ENCODE measurements at regions not wholly inside any gene's neighbourhood (a gene's known extent, or its start where the extent isn't known, plus 50 kb on each side); places are given as distances from the start of the nearest gene placed in this dataset.
A peak's percentile ranks its signal among the peaks of the same experiment; 100 is the strongest.

DNA sequence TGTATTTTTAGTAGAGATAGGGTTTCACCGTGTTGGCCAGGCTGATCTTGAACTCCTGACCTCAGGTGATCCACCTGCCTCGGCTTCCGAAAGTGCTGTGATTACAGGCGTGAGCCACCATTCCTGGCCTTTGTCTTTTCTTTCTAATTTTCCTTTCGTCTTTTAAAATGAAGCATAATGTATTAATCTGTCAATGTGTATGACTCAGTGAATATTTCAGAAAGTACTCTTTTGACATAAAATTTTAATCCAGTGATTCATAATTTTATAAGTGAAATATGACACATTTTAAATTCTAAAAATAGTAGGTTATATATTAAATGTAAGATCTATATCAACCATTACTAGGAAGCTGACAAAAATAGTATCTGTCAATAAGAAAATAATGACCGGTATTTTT, 1059.0 kb upstream of the PRMT6 start:
- no peaks in the 10 kb centered on the region for H3K36me3 Mint-ChIP-seq (ENCODE audit: low read depth)
- no peaks in the 10 kb centered on the region for H3K27me3 Mint-ChIP-seq (ENCODE audit: low read depth, poor library complexity)
- H3K27ac Mint-ChIP-seq = no peak overlapping the region
- no peaks in the 10 kb centered on the region for H3K4me1 Mint-ChIP-seq
- TF ChIP-seq, protein P1, sequence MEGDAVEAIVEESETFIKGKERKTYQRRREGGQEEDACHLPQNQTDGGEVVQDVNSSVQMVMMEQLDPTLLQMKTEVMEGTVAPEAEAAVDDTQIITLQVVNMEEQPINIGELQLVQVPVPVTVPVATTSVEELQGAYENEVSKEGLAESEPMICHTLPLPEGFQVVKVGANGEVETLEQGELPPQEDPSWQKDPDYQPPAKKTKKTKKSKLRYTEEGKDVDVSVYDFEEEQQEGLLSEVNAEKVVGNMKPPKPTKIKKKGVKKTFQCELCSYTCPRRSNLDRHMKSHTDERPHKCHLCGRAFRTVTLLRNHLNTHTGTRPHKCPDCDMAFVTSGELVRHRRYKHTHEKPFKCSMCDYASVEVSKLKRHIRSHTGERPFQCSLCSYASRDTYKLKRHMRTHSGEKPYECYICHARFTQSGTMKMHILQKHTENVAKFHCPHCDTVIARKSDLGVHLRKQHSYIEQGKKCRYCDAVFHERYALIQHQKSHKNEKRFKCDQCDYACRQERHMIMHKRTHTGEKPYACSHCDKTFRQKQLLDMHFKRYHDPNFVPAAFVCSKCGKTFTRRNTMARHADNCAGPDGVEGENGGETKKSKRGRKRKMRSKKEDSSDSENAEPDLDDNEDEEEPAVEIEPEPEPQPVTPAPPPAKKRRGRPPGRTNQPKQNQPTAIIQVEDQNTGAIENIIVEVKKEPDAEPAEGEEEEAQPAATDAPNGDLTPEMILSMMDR (IDR thresholded peaks at IDR 0.05) = no peak
- no peak overlapping the region for H3K4me3 Mint-ChIP-seq
- no peak for DNase-seq
- H3K9me3 Mint-ChIP-seq = no peaks in the 10 kb centered on the region

DNA sequence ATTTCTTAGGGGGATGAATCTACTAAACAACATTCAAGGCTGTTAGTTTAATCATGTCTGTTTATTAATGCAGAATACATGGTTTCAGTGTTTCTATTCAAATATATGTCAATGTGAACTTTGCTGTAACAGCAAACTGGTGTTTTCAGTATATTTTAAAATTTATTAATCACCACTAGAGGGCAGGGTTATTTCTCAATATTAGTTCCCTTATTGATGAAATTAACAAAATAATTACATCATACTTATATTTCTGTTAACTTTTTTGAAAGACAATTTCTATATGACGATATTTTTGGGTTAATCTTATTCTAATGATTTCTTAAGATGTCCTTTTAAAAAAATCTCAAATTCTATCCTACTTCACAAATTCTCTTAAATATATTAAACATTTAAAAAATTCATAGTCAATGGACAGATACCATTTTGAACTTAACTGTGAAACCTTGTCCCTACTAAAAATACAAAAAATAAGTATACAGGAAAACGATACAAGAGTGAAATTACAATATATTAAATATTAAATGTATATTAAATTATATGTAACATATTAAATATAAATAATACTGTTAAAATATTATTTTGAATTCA, 1034.1 kb upstream of the PRMT6 start:
- H3K4me1 Mint-ChIP-seq = no peaks in the 10 kb centered on the region
- H3K36me3 Mint-ChIP-seq (ENCODE audit: low read depth) = no peaks in the 10 kb centered on the region
- no peak for DNase-seq
- TF ChIP-seq, protein P1 (IDR thresholded peaks at IDR 0.05) = peak; percentile 58
- no peak overlapping the region for H3K4me3 Mint-ChIP-seq
- H3K27ac Mint-ChIP-seq = no peak overlapping the region
- no peaks in the 10 kb centered on the region for H3K9me3 Mint-ChIP-seq
- no peaks in the 10 kb centered on the region for H3K27me3 Mint-ChIP-seq (ENCODE audit: low read depth, poor library complexity)

DNA sequence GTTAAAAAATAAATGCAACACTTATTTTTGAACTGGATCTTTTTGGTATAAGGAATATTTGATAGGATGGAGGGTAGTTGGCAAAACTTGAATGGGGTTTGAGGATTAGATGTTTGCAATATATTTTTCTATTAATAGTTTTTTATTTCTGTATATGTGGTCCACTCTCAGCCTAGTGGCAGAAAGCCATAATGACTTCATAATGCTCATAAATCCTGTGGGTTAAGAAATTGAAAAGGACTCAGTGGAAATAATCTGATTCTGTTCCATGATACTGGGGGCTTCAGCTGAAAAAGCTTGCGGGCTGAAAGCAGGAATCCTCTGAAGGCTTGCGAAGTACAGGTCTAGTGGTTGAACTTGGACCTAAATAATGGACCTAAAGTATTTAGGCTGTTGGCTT, 1028.6 kb upstream of the PRMT6 start:
- Mint-ChIP-seq H3K4me3 (no peak overlapping the region), H3K36me3 (ENCODE audit: low read depth) (no peaks in the 10 kb centered on the region), H3K27ac (no peak overlapping the region), H3K4me1 (no peaks in the 10 kb centered on the region), H3K9me3 (no peaks in the 10 kb centered on the region), H3K27me3 (ENCODE audit: low read depth, poor library complexity) (no peaks in the 10 kb centered on the region)
- TF ChIP-seq, protein P1 (IDR thresholded peaks at IDR 0.05) = no peak
- DNase-seq = no peak

DNA sequence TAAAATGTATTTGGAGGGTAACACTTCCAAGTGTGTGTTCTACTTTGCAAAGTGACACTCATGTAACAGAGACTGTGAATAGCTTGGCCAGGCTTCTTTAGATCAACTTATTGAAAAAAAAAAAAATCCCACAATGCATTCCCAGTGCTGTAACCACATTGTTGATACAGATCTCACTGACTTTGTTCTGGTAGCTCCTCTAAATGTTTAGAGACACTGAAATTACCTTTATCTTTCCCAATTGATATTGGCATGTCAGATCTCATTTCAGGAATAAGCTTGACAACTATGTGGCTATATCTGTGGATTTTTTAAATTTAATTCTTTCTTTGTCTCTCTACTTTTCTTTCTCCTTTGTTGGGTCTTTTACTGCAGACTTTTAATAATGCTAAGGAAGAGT, 1018.9 kb upstream of the PRMT6 start:
- TF ChIP-seq, protein P1 (IDR thresholded peaks at IDR 0.05) = no peak
- H3K4me1 Mint-ChIP-seq = no peaks in the 10 kb centered on the region
- no peaks in the 10 kb centered on the region for H3K36me3 Mint-ChIP-seq (ENCODE audit: low read depth)
- H3K27ac Mint-ChIP-seq = no peak overlapping the region
- H3K9me3 Mint-ChIP-seq = peaks cover 14% of the 10 kb centered on the region
- no peak for DNase-seq
- H3K4me3 Mint-ChIP-seq = no peak overlapping the region
- H3K27me3 Mint-ChIP-seq (ENCODE audit: low read depth, poor library complexity) = no peaks in the 10 kb centered on the region

DNA sequence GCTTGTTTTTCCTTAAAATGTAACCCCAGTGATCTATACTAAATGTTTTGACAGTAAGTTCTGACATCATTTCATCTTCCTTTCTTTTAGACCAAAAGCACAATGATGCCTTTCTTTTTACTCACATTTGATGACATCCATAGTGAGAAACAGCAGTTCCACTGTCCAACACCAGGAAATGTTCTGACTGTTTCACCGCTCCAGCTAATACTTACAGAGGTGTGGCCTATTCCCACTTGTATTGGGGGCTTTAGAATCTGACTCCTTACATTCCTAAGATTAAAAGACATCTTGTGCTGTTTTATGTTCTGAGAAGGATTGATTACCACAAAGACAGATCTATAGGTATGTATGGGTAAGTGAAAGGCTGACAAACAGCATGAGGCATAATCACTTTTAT, 1018.2 kb upstream of the PRMT6 start:
- Mint-ChIP-seq H3K27ac (no peak overlapping the region), H3K4me1 (no peaks in the 10 kb centered on the region), H3K36me3 (ENCODE audit: low read depth) (no peaks in the 10 kb centered on the region), H3K4me3 (no peak overlapping the region), H3K9me3 (peaks cover 16% of the 10 kb centered on the region), H3K27me3 (ENCODE audit: low read depth, poor library complexity) (no peaks in the 10 kb centered on the region)
- TF ChIP-seq, protein P1 (IDR thresholded peaks at IDR 0.05) = no peak
- no peak for DNase-seq

DNA sequence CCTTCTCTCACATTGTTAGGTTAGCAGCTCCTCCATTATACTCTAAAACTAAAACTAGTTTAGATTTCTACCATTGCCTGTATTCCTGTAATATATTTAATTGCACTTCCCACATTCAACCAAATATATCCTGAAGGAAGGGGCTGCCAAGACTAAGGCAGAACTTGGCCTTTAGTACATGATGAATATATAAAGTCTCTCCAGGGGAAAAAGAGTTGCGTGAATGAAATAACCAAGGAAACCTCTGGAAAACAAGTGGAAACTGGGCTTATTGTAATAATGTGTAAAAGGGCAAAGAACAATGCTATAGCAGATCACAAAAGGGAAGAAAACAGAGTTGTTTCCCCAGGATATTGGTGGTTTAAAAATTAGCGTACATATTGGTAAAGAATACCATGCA, 1012.5 kb upstream of the PRMT6 start:
- no peak overlapping the region for H3K27ac Mint-ChIP-seq
- no peaks in the 10 kb centered on the region for H3K4me1 Mint-ChIP-seq
- no peaks in the 10 kb centered on the region for H3K27me3 Mint-ChIP-seq (ENCODE audit: low read depth, poor library complexity)
- TF ChIP-seq, protein P1 (IDR thresholded peaks at IDR 0.05) = no peak
- no peak overlapping the region for H3K4me3 Mint-ChIP-seq
- DNase-seq = no peak
- no peaks in the 10 kb centered on the region for H3K36me3 Mint-ChIP-seq (ENCODE audit: low read depth)
- peaks cover 16% of the 10 kb centered on the region for H3K9me3 Mint-ChIP-seq

Measured in nephron progenitor cell (in vitro differentiated cells).